ENCODE measurements at regions not wholly inside any gene's neighbourhood (a gene's known extent, or its start where the extent isn't known, plus 50 kb on each side); places are given as distances from the start of the nearest gene placed in this dataset.
"Not testable (repeated sequence)": the region's sequence is repeated elsewhere in the genome, so short reads cannot be mapped to it uniquely, and the experiment has no call there.

GRCh38 chr21:22343303-22343702, 1345.1 kb downstream of the NCAM2 start:
- H3K27ac ChIP-seq (ENCODE audit: insufficient read depth, low read length, poor library complexity, severe bottlenecking) = no peak overlapping the region
- H3K27me3 ChIP-seq (replicated peaks; ENCODE audit: control insufficient read depth, insufficient read depth, low read length, poor library complexity, severe bottlenecking) = no peaks in the 10 kb centered on the region
- no peak overlapping the region for H3K4me3 ChIP-seq (ENCODE audit: insufficient read depth, low read depth, low read length, poor library complexity, severe bottlenecking)
- no peak for DNase-seq
- no peaks in the 10 kb centered on the region for H3K36me3 ChIP-seq (ENCODE audit: control insufficient read depth, insufficient read depth, low read length)
- no peaks in the 10 kb centered on the region for H3K9me3 ChIP-seq (ENCODE audit: control insufficient read depth, low read length)
- no peaks in the 10 kb centered on the region for H3K4me1 ChIP-seq (ENCODE audit: control insufficient read depth, insufficient read depth, low read length, poor library complexity, severe bottlenecking)

DNA sequence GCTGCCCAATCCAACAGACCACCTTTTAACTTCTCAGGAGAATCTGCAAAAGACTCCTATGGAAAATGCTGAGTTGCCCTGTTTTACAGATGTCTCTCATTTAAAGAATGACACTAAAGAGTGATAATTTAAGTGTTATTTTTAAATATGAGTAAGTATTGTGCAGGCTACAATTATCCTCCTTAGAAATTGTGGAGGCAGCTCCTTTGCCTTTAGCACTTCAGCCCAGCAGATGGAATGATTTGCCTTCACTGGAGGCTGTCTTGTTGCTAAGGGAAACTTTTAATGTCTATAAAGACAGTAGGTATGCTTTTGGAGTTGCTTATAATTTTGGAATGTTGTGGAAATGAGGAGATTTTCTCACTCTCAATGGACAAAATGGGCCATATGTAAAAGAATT, 1345.5 kb downstream of the NCAM2 start:
- DNase-seq = no peak
- no peaks in the 10 kb centered on the region for H3K4me1 ChIP-seq (ENCODE audit: control insufficient read depth, insufficient read depth, low read length, poor library complexity, severe bottlenecking)
- H3K36me3 ChIP-seq (ENCODE audit: control insufficient read depth, insufficient read depth, low read length) = no peaks in the 10 kb centered on the region
- H3K27me3 ChIP-seq (replicated peaks; ENCODE audit: control insufficient read depth, insufficient read depth, low read length, poor library complexity, severe bottlenecking) = no peaks in the 10 kb centered on the region
- H3K9me3 ChIP-seq (ENCODE audit: control insufficient read depth, low read length) = no peaks in the 10 kb centered on the region
- no peak overlapping the region for H3K4me3 ChIP-seq (ENCODE audit: insufficient read depth, low read depth, low read length, poor library complexity, severe bottlenecking)
- H3K27ac ChIP-seq (ENCODE audit: insufficient read depth, low read length, poor library complexity, severe bottlenecking) = no peak overlapping the region

- Histone ChIP-seq H3K27ac (ENCODE audit: insufficient read depth, low read length, poor library complexity, severe bottlenecking) (no peak overlapping the region), H3K27me3 (replicated peaks; ENCODE audit: control insufficient read depth, insufficient read depth, low read length, poor library complexity, severe bottlenecking) (no peaks in the 10 kb centered on the region), H3K4me3 (ENCODE audit: insufficient read depth, low read depth, low read length, poor library complexity, severe bottlenecking) (no peak overlapping the region), H3K36me3 (ENCODE audit: control insufficient read depth, insufficient read depth, low read length) (no peaks in the 10 kb centered on the region), H3K9me3 (ENCODE audit: control insufficient read depth, low read length) (no peaks in the 10 kb centered on the region), H3K4me1 (ENCODE audit: control insufficient read depth, insufficient read depth, low read length, poor library complexity, severe bottlenecking) (no peaks in the 10 kb centered on the region)
- no peak for DNase-seq
Measured at GRCh38 chr21:22345624-22346023, 1347.4 kb downstream of the NCAM2 start.

DNA sequence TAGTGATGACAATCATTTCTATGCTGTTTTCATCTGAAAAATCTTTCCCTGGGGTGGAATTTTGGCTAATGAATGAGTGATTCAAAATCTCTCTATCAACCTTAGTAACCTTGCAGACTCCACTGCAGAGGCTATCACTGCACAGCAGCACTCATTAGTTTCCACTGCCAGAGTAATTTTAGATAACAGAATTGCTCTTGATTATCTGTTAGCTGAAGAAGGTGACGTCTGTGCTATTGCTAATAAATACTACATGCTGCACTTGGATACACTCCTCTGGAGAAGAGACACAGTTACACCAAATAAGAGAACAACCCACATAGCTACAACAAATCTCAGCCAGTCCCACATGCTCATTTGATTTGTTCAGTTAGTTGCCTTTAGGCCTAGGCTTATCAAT, 1348.4 kb downstream of the NCAM2 start:
- H3K27ac ChIP-seq (ENCODE audit: insufficient read depth, low read length, poor library complexity, severe bottlenecking) = no peak overlapping the region
- no peak for DNase-seq
- H3K4me3 ChIP-seq (ENCODE audit: insufficient read depth, low read depth, low read length, poor library complexity, severe bottlenecking) = no peak overlapping the region
- H3K27me3 ChIP-seq (replicated peaks; ENCODE audit: control insufficient read depth, insufficient read depth, low read length, poor library complexity, severe bottlenecking) = no peaks in the 10 kb centered on the region
- H3K36me3 ChIP-seq (ENCODE audit: control insufficient read depth, insufficient read depth, low read length) = no peaks in the 10 kb centered on the region
- H3K4me1 ChIP-seq (ENCODE audit: control insufficient read depth, insufficient read depth, low read length, poor library complexity, severe bottlenecking) = no peaks in the 10 kb centered on the region
- no peaks in the 10 kb centered on the region for H3K9me3 ChIP-seq (ENCODE audit: control insufficient read depth, low read length)

DNA sequence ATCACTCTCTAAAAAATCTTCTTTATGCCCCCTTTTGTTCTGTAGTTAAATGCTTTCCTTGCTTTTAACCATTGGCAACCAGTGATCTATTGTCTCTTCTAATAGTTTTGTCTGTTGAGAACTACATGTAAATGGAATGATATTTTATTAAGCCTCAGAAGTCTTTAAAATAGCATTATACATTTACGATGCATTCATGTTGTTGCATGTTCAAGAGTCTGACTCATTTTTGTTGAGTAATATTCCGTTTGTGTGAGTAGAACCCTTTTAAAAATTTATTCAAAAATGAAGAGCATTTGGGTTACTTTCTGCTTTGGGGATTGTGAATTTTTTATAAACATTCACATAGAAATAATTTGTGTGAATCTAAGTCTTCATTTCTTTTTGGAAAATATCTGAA, 1352.9 kb downstream of the NCAM2 start:
- Histone ChIP-seq H3K36me3 (ENCODE audit: control insufficient read depth, insufficient read depth, low read length) (no peaks in the 10 kb centered on the region), H3K9me3 (ENCODE audit: control insufficient read depth, low read length) (no peaks in the 10 kb centered on the region), H3K27me3 (replicated peaks; ENCODE audit: control insufficient read depth, insufficient read depth, low read length, poor library complexity, severe bottlenecking) (no peaks in the 10 kb centered on the region), H3K27ac (ENCODE audit: insufficient read depth, low read length, poor library complexity, severe bottlenecking) (no peak overlapping the region), H3K4me1 (ENCODE audit: control insufficient read depth, insufficient read depth, low read length, poor library complexity, severe bottlenecking) (no peaks in the 10 kb centered on the region), H3K4me3 (ENCODE audit: insufficient read depth, low read depth, low read length, poor library complexity, severe bottlenecking) (no peak overlapping the region)
- no peak for DNase-seq

DNA sequence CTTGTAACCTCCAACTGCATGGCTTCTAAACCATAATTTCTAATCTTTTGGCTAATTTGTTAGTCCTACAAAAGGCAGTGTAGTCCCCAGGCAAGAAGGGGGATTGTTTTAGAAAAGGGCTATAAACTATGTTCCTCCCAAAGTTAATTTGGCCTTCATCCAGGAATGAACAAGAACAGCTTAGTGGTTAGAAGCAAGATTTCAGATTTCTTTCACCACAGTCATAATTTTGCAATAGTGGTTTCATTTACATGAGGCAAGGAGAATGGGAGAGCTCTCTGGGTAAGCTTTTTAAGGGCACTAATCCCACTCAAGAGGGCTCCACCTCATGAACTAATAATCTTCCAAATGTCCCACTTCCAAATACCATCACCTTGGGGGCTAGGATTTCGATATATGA, 1353.9 kb downstream of the NCAM2 start:
- H3K36me3 ChIP-seq (ENCODE audit: control insufficient read depth, insufficient read depth, low read length) = no peaks in the 10 kb centered on the region
- H3K27ac ChIP-seq (ENCODE audit: insufficient read depth, low read length, poor library complexity, severe bottlenecking) = no peak overlapping the region
- H3K27me3 ChIP-seq (replicated peaks; ENCODE audit: control insufficient read depth, insufficient read depth, low read length, poor library complexity, severe bottlenecking) = no peaks in the 10 kb centered on the region
- no peak overlapping the region for H3K4me3 ChIP-seq (ENCODE audit: insufficient read depth, low read depth, low read length, poor library complexity, severe bottlenecking)
- H3K9me3 ChIP-seq (ENCODE audit: control insufficient read depth, low read length) = no peaks in the 10 kb centered on the region
- no peaks in the 10 kb centered on the region for H3K4me1 ChIP-seq (ENCODE audit: control insufficient read depth, insufficient read depth, low read length, poor library complexity, severe bottlenecking)
- no peak for DNase-seq

GRCh38 chr21:22355949-22356348, 1357.7 kb downstream of the NCAM2 start:
- Histone ChIP-seq H3K4me1 (ENCODE audit: control insufficient read depth, insufficient read depth, low read length, poor library complexity, severe bottlenecking) (no peaks in the 10 kb centered on the region), H3K27ac (ENCODE audit: insufficient read depth, low read length, poor library complexity, severe bottlenecking) (no peak overlapping the region), H3K36me3 (ENCODE audit: control insufficient read depth, insufficient read depth, low read length) (no peaks in the 10 kb centered on the region), H3K27me3 (replicated peaks; ENCODE audit: control insufficient read depth, insufficient read depth, low read length, poor library complexity, severe bottlenecking) (no peaks in the 10 kb centered on the region), H3K4me3 (ENCODE audit: insufficient read depth, low read depth, low read length, poor library complexity, severe bottlenecking) (no peak overlapping the region), H3K9me3 (ENCODE audit: control insufficient read depth, low read length) (no peaks in the 10 kb centered on the region)
- DNase-seq = no peak

DNA sequence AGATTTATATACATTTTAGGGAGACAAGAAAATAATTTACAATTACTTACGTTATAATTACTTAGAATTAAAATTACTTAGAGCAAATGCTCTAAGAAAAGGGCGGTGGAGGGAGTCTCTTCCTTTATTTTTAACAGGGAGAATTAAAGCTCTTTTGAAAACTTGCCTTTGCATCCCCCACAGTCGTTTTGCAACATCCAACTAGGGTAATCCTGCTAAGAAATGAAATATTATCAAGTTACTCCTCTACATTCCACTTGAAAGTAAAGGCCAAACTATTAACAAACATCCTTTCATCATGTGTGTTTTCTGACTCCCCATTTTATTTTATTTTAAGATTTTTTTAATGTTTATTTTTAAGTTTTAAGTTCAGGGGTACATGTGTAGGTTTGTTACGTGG, 1358.5 kb downstream of the NCAM2 start:
- Histone ChIP-seq H3K9me3 (ENCODE audit: control insufficient read depth, low read length) (no peaks in the 10 kb centered on the region), H3K4me3 (ENCODE audit: insufficient read depth, low read depth, low read length, poor library complexity, severe bottlenecking) (no peak overlapping the region), H3K36me3 (ENCODE audit: control insufficient read depth, insufficient read depth, low read length) (no peaks in the 10 kb centered on the region), H3K27me3 (replicated peaks; ENCODE audit: control insufficient read depth, insufficient read depth, low read length, poor library complexity, severe bottlenecking) (no peaks in the 10 kb centered on the region), H3K4me1 (ENCODE audit: control insufficient read depth, insufficient read depth, low read length, poor library complexity, severe bottlenecking) (no peaks in the 10 kb centered on the region), H3K27ac (ENCODE audit: insufficient read depth, low read length, poor library complexity, severe bottlenecking) (no peak overlapping the region)
- no peak for DNase-seq

DNA sequence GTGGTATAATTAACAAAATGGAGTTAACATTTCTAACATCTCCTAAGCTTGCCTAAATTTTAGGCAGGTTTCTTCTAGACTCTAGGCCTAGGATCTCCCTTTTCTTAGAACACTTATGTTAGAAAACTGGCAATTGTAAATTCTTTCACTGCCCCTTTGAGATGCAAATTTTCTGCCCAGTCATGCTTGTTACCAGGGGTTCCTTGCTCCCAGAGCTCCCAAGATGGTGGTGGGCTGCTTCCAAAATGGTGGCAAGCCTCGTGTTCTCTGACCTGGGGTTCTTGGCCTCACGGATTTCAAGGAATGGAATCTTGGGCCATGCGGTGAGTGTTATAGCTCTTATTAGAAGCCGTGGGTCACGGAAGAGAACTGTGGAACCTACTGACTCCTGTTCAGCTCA, 1361.4 kb downstream of the NCAM2 start:
- not testable (repeated sequence) for H3K27ac ChIP-seq (ENCODE audit: insufficient read depth, low read length, poor library complexity, severe bottlenecking); H3K27me3 ChIP-seq (replicated peaks; ENCODE audit: control insufficient read depth, insufficient read depth, low read length, poor library complexity, severe bottlenecking); DNase-seq; H3K4me1 ChIP-seq (ENCODE audit: control insufficient read depth, insufficient read depth, low read length, poor library complexity, severe bottlenecking); H3K36me3 ChIP-seq (ENCODE audit: control insufficient read depth, insufficient read depth, low read length); H3K9me3 ChIP-seq (ENCODE audit: control insufficient read depth, low read length); H3K4me3 ChIP-seq (ENCODE audit: insufficient read depth, low read depth, low read length, poor library complexity, severe bottlenecking)

DNA sequence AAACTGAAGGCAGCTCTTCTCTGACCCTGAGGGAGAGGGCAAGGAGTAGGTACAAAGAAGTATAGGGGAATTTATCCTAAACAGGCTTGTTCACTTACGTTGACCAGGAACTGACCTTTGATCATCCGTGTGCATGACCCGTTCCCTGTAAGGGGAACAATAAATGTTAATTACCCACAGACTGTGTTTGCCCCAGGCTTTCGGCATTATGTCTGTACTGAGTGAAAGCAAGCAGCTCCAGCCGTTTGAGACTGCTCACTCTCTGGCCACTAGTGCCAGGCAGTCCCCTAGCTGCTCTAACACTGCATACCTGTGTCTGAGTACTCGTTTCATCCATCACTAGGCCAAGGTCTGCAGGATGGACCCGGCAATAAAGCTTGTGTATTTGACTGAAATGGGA, 1365.3 kb downstream of the NCAM2 start:
- H3K36me3 ChIP-seq (ENCODE audit: control insufficient read depth, insufficient read depth, low read length) = no peaks in the 10 kb centered on the region
- DNase-seq = no peak
- H3K27me3 ChIP-seq (replicated peaks; ENCODE audit: control insufficient read depth, insufficient read depth, low read length, poor library complexity, severe bottlenecking) = no peaks in the 10 kb centered on the region
- H3K9me3 ChIP-seq (ENCODE audit: control insufficient read depth, low read length) = no peaks in the 10 kb centered on the region
- no peak overlapping the region for H3K4me3 ChIP-seq (ENCODE audit: insufficient read depth, low read depth, low read length, poor library complexity, severe bottlenecking)
- no peak overlapping the region for H3K27ac ChIP-seq (ENCODE audit: insufficient read depth, low read length, poor library complexity, severe bottlenecking)
- H3K4me1 ChIP-seq (ENCODE audit: control insufficient read depth, insufficient read depth, low read length, poor library complexity, severe bottlenecking) = no peaks in the 10 kb centered on the region

GRCh38 chr21:22364163-22364562, 1366.0 kb downstream of the NCAM2 start:
- no peaks in the 10 kb centered on the region for H3K9me3 ChIP-seq (ENCODE audit: control insufficient read depth, low read length)
- H3K27ac ChIP-seq (ENCODE audit: insufficient read depth, low read length, poor library complexity, severe bottlenecking) = no peak overlapping the region
- H3K27me3 ChIP-seq (replicated peaks; ENCODE audit: control insufficient read depth, insufficient read depth, low read length, poor library complexity, severe bottlenecking) = no peaks in the 10 kb centered on the region
- no peaks in the 10 kb centered on the region for H3K4me1 ChIP-seq (ENCODE audit: control insufficient read depth, insufficient read depth, low read length, poor library complexity, severe bottlenecking)
- DNase-seq = no peak
- H3K4me3 ChIP-seq (ENCODE audit: insufficient read depth, low read depth, low read length, poor library complexity, severe bottlenecking) = no peak overlapping the region
- H3K36me3 ChIP-seq (ENCODE audit: control insufficient read depth, insufficient read depth, low read length) = no peaks in the 10 kb centered on the region

Data from effector memory CD4-positive, alpha-beta T cell (primary cell).